HG03575 (cell line): ENCODE measurements at regions not wholly inside any gene's neighbourhood (a gene's known extent, or its start where the extent isn't known, plus 50 kb on each side); places are given as distances from the start of the nearest gene placed in this dataset.
A peak's percentile ranks its signal among the peaks of the same experiment; 100 is the strongest.

Source experiments
- ATAC-seq: cut with Tn5 transposase; IDR thresholded peaks from one replicate; pipeline ENCODE4 v1.9.1; 2021; ENCODE audit not compliant: unreplicated experiment, insufficient number of reproducible peaks, low FRiP score; ENCODE audit errors: extremely low read depth

DNA sequence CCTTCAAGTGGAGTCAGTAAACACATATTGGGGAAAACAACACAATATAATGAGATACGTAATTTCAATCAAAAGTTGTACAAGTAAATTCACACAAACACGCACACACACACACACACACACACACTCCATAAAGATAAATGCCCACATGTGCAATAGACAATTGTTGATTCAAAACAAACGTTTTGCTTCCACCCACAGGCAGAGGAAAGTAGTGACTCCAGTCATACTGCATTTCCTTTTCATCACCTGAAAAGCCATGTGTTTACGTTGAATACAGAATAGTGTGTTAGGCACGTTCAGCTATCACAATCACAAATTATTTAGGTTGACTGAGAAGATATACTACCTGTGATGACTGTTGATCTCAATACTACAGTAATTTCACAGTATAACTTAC lies 443.8 kb upstream of the MANEA start:
- ATAC-seq = no peak

DNA sequence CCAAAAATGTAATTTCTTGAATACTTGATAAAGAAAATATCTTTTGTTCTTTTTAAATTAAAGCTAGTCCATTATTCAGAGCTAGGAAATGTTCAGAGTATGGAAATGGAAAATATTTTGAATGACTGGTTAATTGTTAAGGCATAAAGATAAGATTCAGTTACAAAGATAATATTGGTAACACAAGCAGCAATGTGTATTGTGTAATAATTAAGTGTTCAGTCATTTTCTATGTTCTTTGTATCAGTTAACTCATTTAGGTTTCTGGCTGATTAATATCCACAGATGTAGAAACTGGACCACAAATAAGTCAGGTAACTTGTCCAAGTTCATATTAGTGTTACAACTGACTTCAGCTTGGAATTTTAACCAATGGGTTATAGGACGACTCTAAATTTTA lies 442.2 kb upstream of the MANEA start:
- ATAC-seq = no peak

DNA sequence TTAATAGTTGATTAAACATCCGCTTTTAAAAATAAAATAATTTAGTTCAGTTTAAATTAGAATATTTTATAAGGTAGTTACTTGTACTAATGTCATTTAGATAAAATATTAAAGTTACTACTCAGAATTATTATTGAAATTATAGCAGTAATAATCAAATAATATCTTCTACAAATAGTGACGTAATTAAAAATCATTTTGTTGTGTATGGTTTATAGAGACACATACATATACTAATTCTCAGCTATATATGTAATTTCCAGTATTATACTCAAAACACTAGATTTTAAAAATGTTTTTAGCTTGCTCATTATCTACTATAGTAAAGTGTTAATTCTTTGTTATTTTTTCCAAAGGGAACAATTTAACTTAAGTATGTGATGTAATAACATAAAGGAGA lies 435.2 kb upstream of the MANEA start:
- ATAC-seq = no peak

DNA sequence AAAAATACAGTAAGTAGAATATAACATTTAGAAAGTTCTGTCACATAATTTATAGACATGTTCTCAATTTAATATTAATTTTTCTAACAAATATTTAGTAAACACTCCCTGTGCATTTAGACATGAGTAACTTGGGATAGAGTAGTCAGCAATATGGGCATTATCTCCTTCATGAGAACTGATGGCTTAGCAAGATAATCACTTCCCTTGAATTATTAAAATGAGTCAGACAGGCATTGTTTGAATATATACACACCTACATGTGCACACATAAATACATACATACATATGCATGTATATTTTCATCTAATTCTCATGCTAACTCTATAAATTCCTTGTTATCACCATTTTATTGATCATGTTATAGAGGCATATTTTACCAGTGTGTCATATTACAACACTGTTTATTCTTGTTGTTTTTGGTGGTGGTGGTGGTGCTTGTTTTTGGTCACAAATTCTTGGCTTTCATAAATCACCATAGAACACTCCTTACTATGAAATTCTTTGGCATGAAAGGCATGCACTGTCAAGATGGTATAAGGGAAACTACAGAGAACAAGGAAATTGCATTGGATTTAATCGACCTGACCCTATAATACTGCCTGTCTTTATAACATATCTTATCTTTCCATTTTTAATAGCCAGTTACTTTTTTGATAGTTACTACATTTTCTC lies 434.5 kb upstream of the MANEA start:
- no peak for ATAC-seq

DNA sequence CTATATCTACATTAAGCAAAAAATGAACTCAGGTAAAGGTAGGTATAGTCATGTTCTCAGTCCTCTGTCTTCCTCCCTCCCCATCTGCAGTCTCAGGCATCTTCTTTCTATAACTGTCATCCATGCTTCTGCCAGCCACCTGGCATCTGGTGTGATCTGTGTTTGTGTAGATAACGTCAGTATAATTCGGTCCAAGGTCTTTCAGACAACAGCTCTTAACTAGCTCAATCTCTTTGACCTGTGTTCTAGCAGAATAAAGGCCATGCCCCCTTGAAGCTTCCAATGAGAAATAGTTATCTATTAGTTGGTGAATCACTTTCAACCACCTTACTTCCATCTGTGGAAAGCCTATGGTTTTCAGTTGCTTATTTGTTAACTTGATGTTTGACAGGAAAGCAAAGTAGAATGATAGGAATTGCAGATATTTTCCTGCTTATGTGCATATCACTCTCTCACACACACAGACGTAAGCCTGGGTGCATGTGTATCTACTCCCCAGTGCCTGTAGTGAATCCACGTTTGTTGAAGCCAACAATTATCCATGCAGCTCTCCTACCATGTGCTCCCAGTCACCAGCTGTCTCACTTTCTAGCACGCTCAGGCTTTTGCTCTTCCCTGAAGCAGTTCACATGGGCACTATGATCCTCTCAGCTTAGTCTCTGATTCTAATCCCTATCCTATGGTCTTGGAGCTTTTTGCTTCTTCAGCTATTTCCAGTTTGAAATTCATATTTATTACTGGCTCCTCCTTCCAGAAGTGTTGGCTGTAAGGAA lies 433.7 kb upstream of the MANEA start:
- ATAC-seq = no peak

DNA sequence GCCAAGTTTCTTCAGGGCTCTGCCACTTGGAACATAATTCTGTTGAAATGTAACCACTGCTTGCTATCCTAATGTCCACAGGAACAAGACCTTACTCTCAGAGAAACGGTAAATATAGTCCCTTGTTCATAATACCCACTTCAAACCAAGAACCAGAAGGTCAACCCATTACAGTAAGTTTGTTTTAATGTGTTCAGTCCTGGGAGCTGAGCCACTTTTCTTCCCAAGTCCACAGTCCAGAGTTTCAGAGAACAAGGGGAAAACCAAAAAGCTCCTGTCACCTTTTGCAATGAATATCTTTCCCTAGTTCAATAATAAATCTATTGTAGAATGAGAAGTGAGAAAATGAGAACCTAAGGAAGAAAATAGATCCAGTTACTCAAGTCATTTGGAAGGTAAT lies 431.9 kb upstream of the MANEA start:
- ATAC-seq = no peak

DNA sequence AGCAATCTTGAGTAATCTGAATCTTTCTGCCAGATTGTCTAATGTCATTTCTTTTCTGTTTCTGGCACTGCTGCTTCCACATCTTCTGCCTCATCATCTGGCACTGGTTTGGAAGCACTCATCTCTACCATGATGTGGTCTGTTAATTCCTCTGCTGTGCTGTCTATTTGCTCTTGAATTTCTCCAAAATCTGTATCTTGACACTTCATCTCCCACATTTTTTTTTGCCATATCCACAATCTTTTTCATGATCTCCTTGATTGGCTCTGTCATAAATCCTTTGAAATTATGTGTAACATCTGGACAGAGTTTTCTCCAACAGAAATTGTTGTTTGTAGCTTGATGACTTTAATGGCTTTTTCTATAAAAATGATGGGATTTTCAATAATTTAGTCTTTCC lies 417.8 kb upstream of the MANEA start:
- ATAC-seq = no peak

DNA sequence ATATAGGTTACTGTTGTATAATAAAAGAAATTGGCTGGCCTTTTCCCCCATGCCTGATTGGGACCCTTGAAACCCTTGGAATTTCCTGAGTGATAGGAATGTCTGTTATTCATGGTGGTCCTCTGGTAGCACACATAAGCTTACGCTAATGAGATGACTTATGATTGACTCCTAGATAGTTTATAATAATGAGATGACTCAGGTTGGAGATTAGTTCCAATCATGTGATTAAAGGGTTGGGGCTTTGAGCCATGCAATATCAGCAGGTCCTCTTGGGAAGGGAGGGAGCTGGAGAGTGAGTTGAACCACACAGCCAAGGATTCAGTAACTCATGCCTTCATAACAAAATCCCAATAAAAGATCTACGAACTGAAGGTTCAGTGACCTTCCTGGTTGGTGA lies 407.6 kb upstream of the MANEA start:
- ATAC-seq = no peak

DNA sequence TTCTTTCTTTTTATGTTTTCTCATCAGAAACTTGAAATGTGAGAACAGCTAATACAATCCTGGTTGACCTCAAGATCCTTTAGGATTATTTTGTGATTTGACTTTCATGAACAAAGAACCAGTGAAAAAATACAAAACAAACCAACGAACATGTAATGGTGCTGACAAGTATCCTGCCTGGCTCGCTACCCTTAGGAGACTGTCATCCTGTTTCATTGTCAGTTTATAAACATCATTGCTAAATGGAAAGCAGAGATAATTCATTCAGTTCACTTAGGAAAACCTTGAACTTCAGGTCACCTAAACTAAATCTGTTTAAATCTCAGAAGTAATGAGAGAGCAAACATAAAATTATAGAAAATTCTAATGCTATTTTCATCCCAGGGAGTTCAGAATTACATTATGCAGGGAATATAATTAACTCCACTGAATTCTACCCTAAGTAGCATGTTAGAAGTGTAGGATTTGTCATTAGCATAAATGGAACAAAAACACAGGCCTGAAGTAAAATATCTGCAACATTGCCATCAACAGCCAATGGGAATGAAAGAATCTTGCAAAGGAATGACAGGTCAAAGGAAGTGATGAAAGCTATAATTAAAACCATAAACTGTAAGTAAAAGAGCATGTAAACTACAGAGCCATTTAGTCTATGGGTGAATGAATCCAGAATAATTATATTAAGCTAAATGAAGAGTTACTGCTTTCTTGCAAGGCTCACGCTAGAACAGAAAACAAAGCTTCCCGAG lies 401.2 kb upstream of the MANEA start:
- ATAC-seq = no peak

DNA sequence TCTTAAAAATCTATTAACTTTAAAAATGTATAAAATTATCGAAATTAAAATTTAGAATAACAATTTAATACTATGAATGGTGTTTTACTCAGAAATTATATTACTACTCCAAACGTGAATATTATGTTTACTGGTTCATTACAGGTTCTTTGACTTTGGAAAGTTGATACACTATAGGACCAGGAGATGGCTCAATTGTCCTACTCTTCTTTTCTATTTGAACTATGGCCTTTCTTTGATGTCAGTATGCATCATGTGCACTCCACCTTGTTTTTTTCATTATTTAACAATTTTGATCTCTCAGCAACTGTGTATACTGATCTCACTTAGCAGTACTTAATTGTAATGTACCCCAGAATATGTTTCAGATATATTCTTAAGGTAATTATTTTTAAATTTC lies 391.5 kb upstream of the MANEA start:
- no peak for ATAC-seq

DNA sequence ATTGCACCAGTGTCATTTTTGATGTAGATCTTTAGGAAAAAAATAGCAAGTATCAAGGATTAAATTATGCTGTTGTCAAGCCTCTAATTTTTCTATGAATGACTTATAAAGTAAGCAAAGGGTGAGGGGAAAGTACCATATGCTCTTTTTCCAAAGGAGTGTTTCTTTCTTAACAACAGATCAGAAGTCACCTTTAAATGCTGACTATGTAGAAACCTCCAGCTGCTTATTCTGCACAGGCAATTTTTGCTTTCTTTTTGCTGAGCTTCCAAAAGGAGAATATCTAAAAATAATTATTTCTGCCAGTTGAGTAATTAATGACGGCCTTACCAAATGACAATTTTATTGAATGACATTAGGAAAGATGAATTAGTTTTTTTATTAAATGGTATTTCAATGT lies 390.6 kb upstream of the MANEA start:
- no peak for ATAC-seq

DNA sequence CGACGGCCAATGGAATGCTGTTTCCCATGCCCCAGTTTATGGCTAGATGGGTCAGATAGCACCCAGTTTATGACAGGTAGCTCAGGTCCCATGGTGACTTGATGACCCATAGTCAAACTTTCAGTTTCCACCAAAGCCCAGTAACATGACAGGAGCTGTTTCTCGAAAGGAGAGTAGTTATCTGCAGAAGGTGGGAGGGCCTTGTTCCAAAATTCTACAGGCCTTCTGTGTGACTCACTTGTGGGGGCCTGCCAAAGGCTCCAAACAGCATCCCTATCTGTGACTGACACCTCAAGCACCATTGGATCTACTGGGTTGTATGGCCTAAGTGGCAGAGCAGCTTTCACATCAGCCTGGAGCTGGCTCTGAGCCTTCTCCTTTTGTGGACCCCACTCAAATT lies 379.7 kb upstream of the MANEA start:
- ATAC-seq = no peak

DNA sequence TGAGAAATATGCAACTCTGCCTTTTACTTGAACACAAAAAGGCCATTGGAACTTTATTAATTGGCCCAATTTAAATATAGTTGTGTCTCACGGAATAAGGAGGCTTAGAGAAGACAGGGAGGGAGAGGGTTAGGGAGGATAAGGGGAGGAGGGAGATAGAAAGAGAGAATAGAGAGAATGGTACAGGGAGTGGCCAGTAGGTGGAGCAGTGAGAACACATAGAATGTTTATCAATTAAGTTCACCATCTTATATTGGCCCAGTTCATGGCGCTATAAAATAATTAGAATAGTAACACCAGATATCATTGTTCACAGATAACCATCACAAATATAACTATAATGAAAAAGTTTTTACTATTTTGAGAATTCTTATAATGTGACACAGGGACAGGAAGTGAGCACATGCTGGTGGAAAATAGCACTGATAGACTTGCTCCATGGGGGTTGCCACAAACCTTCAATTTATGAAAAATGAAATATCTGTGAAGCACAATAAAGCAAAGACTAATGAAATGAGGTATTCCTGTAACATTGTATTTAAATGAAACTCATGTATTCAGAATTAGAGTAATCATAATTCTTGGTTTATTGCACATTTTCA lies 374.1 kb upstream of the MANEA start:
- ATAC-seq = peak; percentile 79

DNA sequence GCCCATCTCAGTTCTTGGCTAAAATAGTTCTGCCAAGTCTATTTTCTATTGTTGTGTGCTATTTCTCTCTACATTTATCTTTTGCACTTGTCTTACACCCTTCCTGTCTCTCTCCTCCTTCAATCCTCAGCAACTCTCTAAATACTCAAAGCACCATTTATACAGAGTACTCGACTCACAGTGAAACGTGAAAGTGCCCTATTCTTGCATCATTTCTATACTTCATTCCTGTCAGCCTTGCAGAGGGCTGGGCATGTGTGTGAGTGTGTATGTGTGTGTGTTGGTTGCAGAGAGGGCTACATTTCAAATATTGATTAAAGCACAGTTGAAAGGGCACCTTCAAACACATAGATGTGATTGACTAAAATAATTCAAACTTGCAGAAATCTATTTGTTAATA lies 373.2 kb upstream of the MANEA start:
- no peak for ATAC-seq

DNA sequence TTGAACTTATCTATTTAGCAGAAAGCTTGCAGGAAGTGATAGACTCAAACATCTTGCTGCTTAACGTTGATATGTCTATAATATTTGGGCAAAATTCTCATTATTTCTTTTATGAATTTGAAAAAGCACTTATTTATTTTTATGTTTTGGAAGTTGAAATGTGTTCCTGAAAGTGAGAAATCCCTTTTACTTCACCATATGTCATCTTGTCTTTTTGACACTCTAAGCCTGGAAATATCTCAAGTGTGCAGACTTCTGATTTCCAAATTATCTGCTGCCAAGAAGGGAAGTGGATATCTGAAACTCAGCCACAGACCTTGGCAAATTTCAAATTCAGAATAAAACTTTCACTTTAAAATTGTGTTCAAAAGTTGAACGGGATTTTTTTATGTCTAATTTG lies 368.7 kb upstream of the MANEA start:
- ATAC-seq = no peak

DNA sequence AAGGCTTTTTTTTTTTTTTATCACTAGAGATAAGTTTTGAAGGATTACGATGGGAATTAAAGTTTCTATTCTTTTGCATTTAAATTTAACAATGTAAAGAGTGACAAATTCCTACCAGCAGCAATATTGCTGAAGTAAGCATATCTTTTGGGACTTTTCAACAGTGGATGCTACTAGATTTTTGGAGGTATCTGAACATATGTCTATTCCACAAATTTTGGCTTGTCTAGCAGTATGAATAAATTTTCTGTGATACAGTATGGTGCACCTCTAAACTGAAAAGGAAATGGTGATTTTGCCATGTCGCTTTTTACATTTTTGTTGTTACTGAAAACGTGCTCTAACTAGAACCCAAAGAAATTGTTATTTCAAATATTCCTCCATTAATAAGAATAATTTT lies 368.3 kb upstream of the MANEA start:
- no peak for ATAC-seq

DNA sequence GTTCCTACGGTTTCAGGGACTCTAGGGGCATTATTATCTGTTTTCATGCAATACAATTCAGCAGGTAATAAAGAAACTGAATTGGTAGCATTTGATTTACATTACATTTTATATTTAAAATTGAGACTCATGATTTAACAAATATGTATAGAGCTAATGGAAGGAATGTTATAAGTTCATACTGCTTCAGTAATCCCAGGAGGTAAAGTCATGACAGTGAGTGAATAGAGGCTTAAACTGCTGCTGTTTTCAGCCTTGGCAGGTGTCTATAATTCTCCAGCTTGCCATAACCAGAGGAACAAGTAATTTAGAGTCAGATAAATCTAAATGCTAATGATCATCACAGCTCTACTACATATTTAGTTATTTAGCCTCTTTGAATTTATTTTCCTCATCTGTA lies 360.8 kb upstream of the MANEA start:
- ATAC-seq = no peak

DNA sequence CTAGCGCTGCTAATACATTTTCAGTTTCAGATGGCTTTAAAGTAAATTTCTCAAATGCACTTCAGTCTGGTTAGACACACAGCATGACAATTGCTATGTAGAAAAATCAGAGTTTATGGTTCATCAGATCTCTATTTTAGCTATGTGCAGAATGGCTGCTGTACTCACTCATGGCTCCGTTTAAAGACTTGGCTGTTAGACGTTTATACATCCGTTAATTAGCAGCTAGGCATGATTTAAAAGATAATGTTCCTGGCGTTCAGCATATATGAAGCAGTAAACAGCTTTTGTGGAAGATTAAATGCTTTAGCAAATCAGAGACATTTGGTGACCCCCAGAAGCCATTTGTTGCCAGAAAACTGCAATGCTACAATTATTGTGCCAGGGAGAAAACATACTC lies 350.0 kb upstream of the MANEA start:
- no peak for ATAC-seq

DNA sequence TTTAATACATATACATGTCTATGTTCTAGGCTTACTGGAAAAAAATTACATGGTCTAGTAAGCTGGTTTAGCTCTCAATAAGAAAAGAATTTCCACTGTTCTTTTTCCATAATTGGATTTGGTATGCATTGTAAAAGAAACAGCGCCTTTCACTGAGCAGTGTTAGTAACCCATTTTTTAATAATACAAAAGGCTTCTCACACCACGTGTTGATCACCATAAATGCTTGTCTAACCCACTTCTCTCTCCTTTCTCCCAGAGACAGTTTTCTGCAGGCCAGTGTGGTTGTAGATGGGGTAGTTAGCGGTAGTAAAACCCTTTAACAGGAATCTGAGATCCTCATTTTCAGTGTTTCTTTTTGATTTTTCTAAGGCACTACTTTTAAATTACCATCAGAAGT lies 348.7 kb upstream of the MANEA start:
- ATAC-seq = no peak
